SK-N-SH (cell line): ENCODE measurements at regions not wholly inside any gene's neighbourhood (a gene's known extent, or its start where the extent isn't known, plus 50 kb on each side); places are given as distances from the start of the nearest gene placed in this dataset.
"Not testable (repeated sequence)": the region's sequence is repeated elsewhere in the genome, so short reads cannot be mapped to it uniquely, and the experiment has no call there.

Source experiments
- CTCF ChIA-PET: fragments of 300-600, 350-600 bp; formaldehyde crosslinking; extraction: SDS; loops from one replicate; lab custom pipeline; 2021; lab: Yijun Ruan, JAX
- POLR2A ChIA-PET: fragments of 350-600 bp; sonication (Branson Sonifier 250); formaldehyde crosslinking; extraction: SDS; loops from one replicate; lab custom pipeline; 2020; ENCODE audit warnings: antibody characterized with exemption, inconsistent platforms; lab: Yijun Ruan, JAX
- DNase-seq: peaks from one replicate; pipeline ENCODE4 v3.0.0; 2012
- H2AFZ ChIP-seq: fragments of 200-600 bp; sonication (generic); 2 replicates; pipeline ENCODE4 v1.8.1; 2016; ENCODE audit warnings: antibody characterized with exemption, mild to moderate bottlenecking, low read depth
- H3F3A ChIP-seq: fragments of 200-600 bp; sonication (generic); replicated peaks from 2 replicates; pipeline ENCODE3; 2016; ENCODE audit warnings: antibody characterized with exemption, mild to moderate bottlenecking; ENCODE audit not compliant: insufficient read depth
- H3K27ac ChIP-seq, 2 experiments: fragments of 200-500 bp in 1 of 2; fragments of 200-600 bp in 1 of 2; sonication (Bioruptor generic) in 1 of 2; sonication (generic), shearing (Covaris generic) in 1 of 2; 2 replicates each; pipeline versions ENCODE4 v1.5.1 to v1.6.1; 2014 to 2016; ENCODE audit warnings: low read depth in 2 of 2, inconsistent platforms in 1 of 2, low read length in 1 of 2, mild to moderate bottlenecking in 1 of 2, mixed read lengths in 1 of 2
- H3K27me3 ChIP-seq: fragments of 200-600 bp; sonication (generic), shearing (Covaris generic); 2 replicates; pipeline ENCODE4 v1.6.1; 2016; ENCODE audit warnings: mixed run types; ENCODE audit not compliant: insufficient read depth
- H3K36me3 ChIP-seq, 2 experiments: fragments of 200-500 bp in 1 of 2; fragments of 200-600 bp in 1 of 2; sonication (Bioruptor generic) in 1 of 2; sonication (generic) in 1 of 2; replicated peaks in 1 of 2; 2 replicates each; pipeline versions ENCODE3 to v1.5.1; 2014 to 2016; ENCODE audit warnings: low read length in 1 of 2, mild to moderate bottlenecking in 1 of 2; ENCODE audit not compliant: insufficient read depth in 2 of 2, control insufficient read depth in 1 of 2
- H3K4me1 ChIP-seq, 2 experiments: fragments of 200-500 bp in 1 of 2; fragments of 200-600 bp in 1 of 2; sonication (Bioruptor generic) in 1 of 2; sonication (generic), shearing (Covaris generic) in 1 of 2; 2 replicates each; pipeline versions ENCODE4 v1.5.1 to v1.6.1; 2014 to 2016; ENCODE audit warnings: low read depth in 1 of 2, low read length in 1 of 2, mixed run types in 1 of 2; ENCODE audit not compliant: insufficient read depth in 2 of 2, control insufficient read depth in 1 of 2
- H3K4me2 ChIP-seq: fragments of 200-600 bp; sonication (generic), shearing (Covaris generic); 2 replicates; pipeline ENCODE4 v1.6.1; 2017; ENCODE audit warnings: mixed run types
- H3K4me3 ChIP-seq, 2 experiments: fragments of 200-500 bp in 1 of 2; fragments of 200-600 bp in 1 of 2; sonication (Bioruptor generic) in 1 of 2; sonication (generic), shearing (Covaris generic) in 1 of 2; 2 replicates each; pipeline versions ENCODE4 v1.5.1 to v1.8.1; 2014 to 2016; ENCODE audit warnings: low read depth in 2 of 2, inconsistent platforms in 1 of 2, low read length in 1 of 2, mild to moderate bottlenecking in 1 of 2, mixed read lengths in 1 of 2, moderate library complexity in 1 of 2
- H3K79me2 ChIP-seq: fragments of 200-600 bp; sonication (generic); 2 replicates; pipeline ENCODE4 v1.8.1; 2017; ENCODE audit warnings: mild to moderate bottlenecking; ENCODE audit not compliant: insufficient read depth
- H3K9ac ChIP-seq: fragments of 200-600 bp; sonication (generic); 2 replicates; pipeline ENCODE4 v1.6.1; 2017; ENCODE audit warnings: mixed run types
- H3K9me2 ChIP-seq: fragments of 200-600 bp; sonication (generic); 2 replicates; pipeline ENCODE4 v1.6.1; 2017; ENCODE audit warnings: mixed run types
- H3K9me3 ChIP-seq: fragments of 200-600 bp; sonication (generic); 2 replicates; pipeline ENCODE4 v1.6.1; 2017; ENCODE audit warnings: mixed run types, mild to moderate bottlenecking, moderate library complexity
- H4K20me1 ChIP-seq: fragments of 200-600 bp; sonication (generic); 2 replicates; pipeline ENCODE4 v1.6.1; 2017; ENCODE audit warnings: mild to moderate bottlenecking, mixed run types; ENCODE audit not compliant: insufficient read depth
- CTCF ChIP-seq: fragments of 200-600 bp; sonication (generic); IDR thresholded peaks from 2 replicates; pipeline ENCODE4 v1.6.1; 2017; ENCODE audit warnings: antibody characterized with exemption, mild to moderate bottlenecking, moderate library complexity
- EP300 ChIP-seq, 2 experiments: IDR thresholded peaks; 2 replicates each; pipeline versions ENCODE4 v1.4.0 to v1.6.1; 2012; ENCODE audit warnings: borderline replicate concordance in 1 of 2, low read depth in 1 of 2, low read length in 1 of 2
- EZH2phosphoT487 ChIP-seq: fragments of 200-600 bp; sonication (generic); IDR thresholded peaks from 2 replicates; pipeline ENCODE4 v1.6.1; 2017; ENCODE audit warnings: low read depth, mixed run types, mild to moderate bottlenecking, antibody characterized with exemption, moderate library complexity, borderline replicate concordance
- GABPA ChIP-seq: IDR thresholded peaks from 2 replicates; pipeline ENCODE4 v1.4.0; 2012; ENCODE audit warnings: low read depth, mild to moderate bottlenecking
- NFIC ChIP-seq: IDR thresholded peaks from 2 replicates; pipeline ENCODE4 v1.4.0; 2012; ENCODE audit warnings: borderline replicate concordance
- NRF1 ChIP-seq: IDR thresholded peaks from 2 replicates; pipeline ENCODE4 v1.6.1; 2012; ENCODE audit warnings: low read depth, mild to moderate bottlenecking, low read length
- PBX3 ChIP-seq: IDR thresholded peaks from 2 replicates; pipeline ENCODE4; 2012
- POLR2AphosphoS5 ChIP-seq: IDR thresholded peaks from 2 replicates; pipeline ENCODE4 v1.6.1; 2012; ENCODE audit warnings: low read depth, low read length
- RAD21 ChIP-seq: IDR thresholded peaks from 2 replicates; pipeline ENCODE4 v1.6.1; 2012; ENCODE audit warnings: mild to moderate bottlenecking, low read length
- RCOR1 ChIP-seq: fragments of 150-350 bp; IDR thresholded peaks from 2 replicates; pipeline ENCODE4 v1.6.1; 2017; ENCODE audit warnings: antibody characterized with exemption, low read length
- RFX5 ChIP-seq: IDR thresholded peaks from 2 replicates; pipeline ENCODE4 v1.6.1; 2012; ENCODE audit warnings: mild to moderate bottlenecking, improper control_type of control experiment, low read length
- SMC3 ChIP-seq: IDR thresholded peaks from 2 replicates; pipeline ENCODE4 v1.6.1; 2012; ENCODE audit warnings: low read depth, low read length, improper control_type of control experiment
- USF2 ChIP-seq: fragments of 150-350 bp; IDR thresholded peaks from 2 replicates; pipeline ENCODE4 v1.6.1; 2017; ENCODE audit warnings: antibody characterized with exemption, low read length, low read depth, borderline replicate concordance
- YY1 ChIP-seq: IDR thresholded peaks from 2 replicates; pipeline ENCODE4 v1.4.0; 2012; ENCODE audit warnings: low read depth, mild to moderate bottlenecking
- WGBS: methylation state at CpG from one replicate; pipeline ENCODE4 v1.1.6; 2017; ENCODE audit warnings: low lambda C conversion rate; 5-methylcytosine and 5-hydroxymethylcytosine counted together
- TF ChIP-seq, protein P1 (sequence below): IDR thresholded peaks from 2 replicates; pipeline ENCODE4 v1.4.0; 2012; ENCODE audit warnings: low read depth, borderline replicate concordance
- TF ChIP-seq, protein P2 (sequence below): fragments of 150-350 bp; IDR thresholded peaks from 2 replicates; pipeline ENCODE4 v1.6.1; 2016; ENCODE audit warnings: mild to moderate bottlenecking, low read depth, low read length
- TF ChIP-seq, protein P3 (sequence below): IDR thresholded peaks from 2 replicates; pipeline ENCODE4 v1.4.0; 2012; ENCODE audit warnings: low read depth, borderline replicate concordance

- Histone ChIP-seq H3K27me3 (peaks cover 3% of the 10 kb centered on the region; the same call in 1 of the 2 replicates), H3K4me3 (no peak overlapping the region), H3F3A (no peaks in the 10 kb centered on the region), H3K36me3 (no peaks in the 10 kb centered on the region), H3K9ac (no peak overlapping the region), H3K79me2 (no peaks in the 10 kb centered on the region), H2AFZ (no peak overlapping the region), H3K4me2 (no peak overlapping the region), H4K20me1 (no peaks in the 10 kb centered on the region), H3K4me1 (no peaks in the 10 kb centered on the region), H3K27ac (no peak overlapping the region), H3K9me3 (no peaks in the 10 kb centered on the region), H3K9me2 (no peaks in the 10 kb centered on the region)
- ChIA-PET CTCF (interaction anchor here (1.2 to 5.2 kb wide), 3 partner anchors 8 to 104 kb away, joined by 3 to 28 read pairs (median 4); no protein-coding TSS in a partner anchor), POLR2A (no interaction called here)
- 3% methylated on average over 12 of the region's 12 CpGs for WGBS
- no peak for DNase-seq
- TF ChIP-seq NFIC (no peak), USF2 (no peak), GABPA (no peak), EZH2phosphoT487 (no peak), CTCF (no peak), RFX5 (no peak), NRF1 (no peak), SMC3 (no peak), PBX3 (no peak), RAD21 (no peak), POLR2AphosphoS5 (no peak), EP300 (IDR thresholded peaks at IDR 0.05; ENCODE audit: borderline replicate concordance in 1 of 2, low read depth in 1 of 2, low read length in 1 of 2) (no peak), YY1 (no peak), RCOR1 (no peak)
- TF ChIP-seq, protein P1, sequence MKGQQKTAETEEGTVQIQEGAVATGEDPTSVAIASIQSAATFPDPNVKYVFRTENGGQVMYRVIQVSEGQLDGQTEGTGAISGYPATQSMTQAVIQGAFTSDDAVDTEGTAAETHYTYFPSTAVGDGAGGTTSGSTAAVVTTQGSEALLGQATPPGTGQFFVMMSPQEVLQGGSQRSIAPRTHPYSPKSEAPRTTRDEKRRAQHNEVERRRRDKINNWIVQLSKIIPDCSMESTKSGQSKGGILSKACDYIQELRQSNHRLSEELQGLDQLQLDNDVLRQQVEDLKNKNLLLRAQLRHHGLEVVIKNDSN = no peak
- TF ChIP-seq, protein P2, sequence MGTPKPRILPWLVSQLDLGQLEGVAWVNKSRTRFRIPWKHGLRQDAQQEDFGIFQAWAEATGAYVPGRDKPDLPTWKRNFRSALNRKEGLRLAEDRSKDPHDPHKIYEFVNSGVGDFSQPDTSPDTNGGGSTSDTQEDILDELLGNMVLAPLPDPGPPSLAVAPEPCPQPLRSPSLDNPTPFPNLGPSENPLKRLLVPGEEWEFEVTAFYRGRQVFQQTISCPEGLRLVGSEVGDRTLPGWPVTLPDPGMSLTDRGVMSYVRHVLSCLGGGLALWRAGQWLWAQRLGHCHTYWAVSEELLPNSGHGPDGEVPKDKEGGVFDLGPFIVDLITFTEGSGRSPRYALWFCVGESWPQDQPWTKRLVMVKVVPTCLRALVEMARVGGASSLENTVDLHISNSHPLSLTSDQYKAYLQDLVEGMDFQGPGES = no peak
- TF ChIP-seq, protein P3, sequence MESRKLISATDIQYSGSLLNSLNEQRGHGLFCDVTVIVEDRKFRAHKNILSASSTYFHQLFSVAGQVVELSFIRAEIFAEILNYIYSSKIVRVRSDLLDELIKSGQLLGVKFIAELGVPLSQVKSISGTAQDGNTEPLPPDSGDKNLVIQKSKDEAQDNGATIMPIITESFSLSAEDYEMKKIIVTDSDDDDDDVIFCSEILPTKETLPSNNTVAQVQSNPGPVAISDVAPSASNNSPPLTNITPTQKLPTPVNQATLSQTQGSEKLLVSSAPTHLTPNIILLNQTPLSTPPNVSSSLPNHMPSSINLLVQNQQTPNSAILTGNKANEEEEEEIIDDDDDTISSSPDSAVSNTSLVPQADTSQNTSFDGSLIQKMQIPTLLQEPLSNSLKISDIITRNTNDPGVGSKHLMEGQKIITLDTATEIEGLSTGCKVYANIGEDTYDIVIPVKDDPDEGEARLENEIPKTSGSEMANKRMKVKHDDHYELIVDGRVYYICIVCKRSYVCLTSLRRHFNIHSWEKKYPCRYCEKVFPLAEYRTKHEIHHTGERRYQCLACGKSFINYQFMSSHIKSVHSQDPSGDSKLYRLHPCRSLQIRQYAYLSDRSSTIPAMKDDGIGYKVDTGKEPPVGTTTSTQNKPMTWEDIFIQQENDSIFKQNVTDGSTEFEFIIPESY = no peak
Measured at GRCh38 chr14:106269451-106270204, 743.2 kb downstream of the TMEM121 start.

DNA sequence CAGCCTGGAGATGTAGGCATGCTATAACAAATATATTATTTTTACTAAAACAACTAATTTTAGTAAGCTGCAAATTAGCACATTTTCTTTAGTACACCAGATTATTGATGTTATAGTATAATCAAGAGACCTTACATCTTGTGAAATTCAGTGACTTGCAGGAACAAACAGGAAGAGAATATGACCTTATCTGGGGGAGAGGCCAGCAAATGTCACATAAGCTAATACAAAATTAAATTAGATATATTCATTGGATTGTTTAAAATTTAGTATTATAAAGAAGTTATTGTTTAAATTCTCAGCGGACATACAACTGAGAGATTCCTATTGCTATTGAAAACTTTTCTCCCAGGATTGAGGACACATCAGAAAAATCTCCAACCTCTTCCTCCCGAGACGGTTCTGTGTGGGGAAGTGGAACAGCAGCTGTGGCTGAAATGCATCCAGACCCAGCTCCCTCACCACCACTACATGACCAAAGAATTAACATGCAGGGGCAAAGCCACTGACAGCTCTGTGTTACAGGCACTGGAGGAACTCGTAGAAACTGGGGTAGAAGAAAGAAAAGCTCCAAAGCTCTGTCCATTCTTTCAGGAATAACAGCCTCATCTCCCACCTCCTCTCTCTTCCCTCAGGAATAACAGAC is 744.2 kb downstream of the TMEM121 start:
- POLR2A ChIA-PET = not testable (repeated sequence)
- CTCF ChIA-PET = interaction anchor here (5.2 kb wide), 1 partner anchor 13 kb away, joined by 28 read pairs; no protein-coding TSS in a partner anchor

More for the DNA sequence above, 744.2 kb downstream of the TMEM121 start:
- not testable (repeated sequence) for H3F3A ChIP-seq, H3K4me1 ChIP-seq, H3K27ac ChIP-seq, H3K9me2 ChIP-seq, DNase-seq, H4K20me1 ChIP-seq, H3K79me2 ChIP-seq, H3K9ac ChIP-seq, H2AFZ ChIP-seq, H3K4me3 ChIP-seq, H3K36me3 ChIP-seq, H3K27me3 ChIP-seq, H3K4me2 ChIP-seq, H3K9me3 ChIP-seq
- WGBS = 0% methylated on average over 3 of the region's 4 CpGs
